ENCODE measurements at regions not wholly inside any gene's neighbourhood (a gene's known extent, or its start where the extent isn't known, plus 50 kb on each side); places are given as distances from the start of the nearest gene placed in this dataset.

GRCh38 chr12:33639975-33640374, 200.4 kb upstream of the SYT10 start:
- TF ChIP-seq, protein P1, sequence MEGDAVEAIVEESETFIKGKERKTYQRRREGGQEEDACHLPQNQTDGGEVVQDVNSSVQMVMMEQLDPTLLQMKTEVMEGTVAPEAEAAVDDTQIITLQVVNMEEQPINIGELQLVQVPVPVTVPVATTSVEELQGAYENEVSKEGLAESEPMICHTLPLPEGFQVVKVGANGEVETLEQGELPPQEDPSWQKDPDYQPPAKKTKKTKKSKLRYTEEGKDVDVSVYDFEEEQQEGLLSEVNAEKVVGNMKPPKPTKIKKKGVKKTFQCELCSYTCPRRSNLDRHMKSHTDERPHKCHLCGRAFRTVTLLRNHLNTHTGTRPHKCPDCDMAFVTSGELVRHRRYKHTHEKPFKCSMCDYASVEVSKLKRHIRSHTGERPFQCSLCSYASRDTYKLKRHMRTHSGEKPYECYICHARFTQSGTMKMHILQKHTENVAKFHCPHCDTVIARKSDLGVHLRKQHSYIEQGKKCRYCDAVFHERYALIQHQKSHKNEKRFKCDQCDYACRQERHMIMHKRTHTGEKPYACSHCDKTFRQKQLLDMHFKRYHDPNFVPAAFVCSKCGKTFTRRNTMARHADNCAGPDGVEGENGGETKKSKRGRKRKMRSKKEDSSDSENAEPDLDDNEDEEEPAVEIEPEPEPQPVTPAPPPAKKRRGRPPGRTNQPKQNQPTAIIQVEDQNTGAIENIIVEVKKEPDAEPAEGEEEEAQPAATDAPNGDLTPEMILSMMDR (IDR thresholded peaks at IDR 0.05; ENCODE audit: low read length, missing control alignments) = no peak

DNA sequence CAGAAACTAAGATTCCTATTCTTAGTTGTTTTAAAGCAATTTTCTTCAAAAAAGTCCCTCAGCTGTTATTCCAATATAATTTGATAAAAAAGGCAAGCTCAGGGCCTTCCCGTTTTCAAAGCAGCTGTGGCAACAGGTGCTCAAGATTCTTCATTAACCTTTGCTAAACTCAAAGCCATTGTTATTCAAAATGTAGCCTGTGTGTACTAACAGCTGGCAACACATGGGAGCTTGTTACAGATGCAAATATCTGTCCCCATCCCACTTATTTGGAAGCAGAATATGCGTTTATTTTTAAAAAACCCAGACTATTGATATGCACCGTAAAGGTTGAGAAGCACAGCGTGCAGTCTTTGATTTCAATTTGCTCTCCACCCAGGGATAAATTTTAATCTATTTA, 210.4 kb upstream of the SYT10 start:
- H3K4me3 ChIP-seq (replicated peaks; ENCODE audit: low read depth, low read length) = no peak overlapping the region
- TF ChIP-seq, protein P1 (IDR thresholded peaks at IDR 0.05; ENCODE audit: low read length, missing control alignments) = no peak
- DNase-seq (ENCODE audit: low read depth) = no peak

More at GRCh38 chr12:33639975-33640374, 200.4 kb upstream of the SYT10 start:
- DNase-seq (ENCODE audit: low read depth) = no peak
- H3K4me3 ChIP-seq (replicated peaks; ENCODE audit: low read depth, low read length) = no peak overlapping the region

DNA sequence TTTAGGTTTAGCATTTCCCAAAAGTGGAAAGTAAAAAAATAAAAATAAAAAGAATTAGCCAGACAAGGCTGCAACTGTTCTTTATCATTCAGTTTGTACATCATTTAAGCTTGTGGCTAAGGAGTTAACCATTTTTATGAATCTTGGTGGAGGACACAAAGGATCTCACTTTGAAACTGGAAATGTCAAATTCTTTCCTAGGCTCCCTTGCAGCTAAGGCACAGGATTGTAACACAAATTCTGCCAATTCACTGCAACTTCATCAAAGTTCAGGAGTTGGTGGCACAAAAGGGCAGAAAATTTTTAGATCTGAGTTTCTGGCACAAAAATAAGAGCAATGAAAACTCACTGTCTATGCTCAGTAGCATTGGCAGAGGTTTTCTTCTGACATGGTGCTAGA, 211.2 kb upstream of the SYT10 start:
- TF ChIP-seq, protein P1 (IDR thresholded peaks at IDR 0.05; ENCODE audit: low read length, missing control alignments) = no peak
- H3K4me3 ChIP-seq (replicated peaks; ENCODE audit: low read depth, low read length) = no peak overlapping the region
- DNase-seq (ENCODE audit: low read depth) = no peak

GRCh38 chr12:33653362-33653761, 213.7 kb upstream of the SYT10 start:
- DNase-seq (ENCODE audit: low read depth) = no peak
- no peak overlapping the region for H3K4me3 ChIP-seq (replicated peaks; ENCODE audit: low read depth, low read length)
- TF ChIP-seq, protein P1 (IDR thresholded peaks at IDR 0.05; ENCODE audit: low read length, missing control alignments) = no peak

DNA sequence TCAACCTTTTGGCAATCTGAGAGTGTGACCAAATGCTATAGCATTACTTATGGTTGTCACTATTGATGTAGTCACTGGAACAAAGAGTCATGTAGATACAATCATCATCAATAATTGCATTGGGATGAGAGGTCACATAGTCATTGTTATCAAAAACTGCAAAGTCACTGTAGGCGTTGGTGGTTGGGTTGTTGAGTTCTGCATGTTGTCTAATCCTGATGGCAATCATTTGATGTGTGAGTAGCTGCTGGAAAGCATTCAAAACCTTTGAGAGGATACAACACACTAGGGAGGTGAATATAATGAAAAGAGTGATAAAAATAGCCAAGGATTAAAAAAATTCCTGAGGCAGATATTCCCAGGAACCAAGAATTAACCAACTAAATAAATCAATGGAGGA, 214.7 kb upstream of the SYT10 start:
- TF ChIP-seq, protein P1 (IDR thresholded peaks at IDR 0.05; ENCODE audit: low read length, missing control alignments) = no peak
- DNase-seq (ENCODE audit: low read depth) = no peak
- no peak overlapping the region for H3K4me3 ChIP-seq (replicated peaks; ENCODE audit: low read depth, low read length)

GRCh38 chr12:33663000-33663654, 223.5 kb upstream of the SYT10 start:
- no peak overlapping the region for H3K4me3 ChIP-seq (replicated peaks; ENCODE audit: low read depth, low read length)
- TF ChIP-seq, protein P1 (IDR thresholded peaks at IDR 0.05; ENCODE audit: low read length, missing control alignments) = no peak
- DNase-seq (ENCODE audit: low read depth) = no peak

DNA sequence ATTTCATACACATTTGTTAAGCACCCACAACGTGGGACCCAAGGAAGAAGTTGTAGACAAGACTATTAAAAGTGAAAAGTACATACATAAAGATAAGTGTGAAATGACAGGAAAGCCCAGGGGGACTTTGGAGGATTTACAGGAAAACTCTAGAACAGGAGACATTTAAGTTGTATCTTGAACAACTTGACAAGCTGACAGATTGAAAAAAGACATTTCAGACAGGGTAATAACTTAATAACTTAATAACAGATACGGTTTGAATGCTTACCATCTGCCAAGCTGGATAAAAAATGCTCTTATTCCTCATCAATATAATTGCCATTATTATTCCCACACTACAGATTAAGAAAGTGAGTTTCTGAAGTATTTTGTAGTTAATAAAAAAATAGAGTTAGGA, 229.7 kb upstream of the SYT10 start:
- no peak for DNase-seq (ENCODE audit: low read depth)
- H3K4me3 ChIP-seq (replicated peaks; ENCODE audit: low read depth, low read length) = no peak overlapping the region
- TF ChIP-seq, protein P1 (IDR thresholded peaks at IDR 0.05; ENCODE audit: low read length, missing control alignments) = no peak
